ENCODE measurements at regions not wholly inside any gene's neighbourhood (a gene's known extent, or its start where the extent isn't known, plus 50 kb on each side); places are given as distances from the start of the nearest gene placed in this dataset.

DNA sequence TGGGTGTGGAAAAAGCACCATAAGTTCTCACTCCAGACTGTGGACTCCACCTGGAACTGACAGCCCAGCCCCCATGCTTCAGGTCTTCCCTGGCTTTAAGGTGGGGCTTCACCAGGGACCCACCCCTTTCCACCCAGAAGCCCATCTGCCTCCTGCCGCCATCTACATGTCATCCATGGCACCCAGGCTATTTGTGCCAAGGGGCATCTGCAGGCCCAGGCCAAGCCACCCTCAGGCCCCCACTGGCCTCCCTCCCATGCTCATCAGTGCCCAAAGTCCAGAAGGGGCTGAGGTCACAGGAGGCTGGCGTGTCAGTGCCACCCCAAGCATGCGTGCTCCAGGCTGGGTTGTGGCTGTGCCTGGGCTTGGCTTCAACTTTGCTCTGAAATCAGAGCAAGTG lies 212.2 kb upstream of the DIO3 start:
- no peaks in the 10 kb centered on the region for H3K36me3 ChIP-seq (ENCODE audit: low read length)
- no peak overlapping the region for H3K9ac ChIP-seq (ENCODE audit: low read length)
- H3K27ac ChIP-seq (ENCODE audit: low read depth, low read length) = no peak overlapping the region
- no peak overlapping the region for H3K4me2 ChIP-seq (ENCODE audit: low read depth, low read length, poor library complexity, severe bottlenecking)
- no peak overlapping the region for H2AFZ ChIP-seq (ENCODE audit: low read depth, low read length, severe bottlenecking)
- TF ChIP-seq EZH2phosphoT487 (conservative IDR thresholded peaks at IDR 0.05; ENCODE audit: low read length) (no peak), CTCF (IDR thresholded peaks at IDR 0.05; ENCODE audit: insufficient read depth, low read length, poor library complexity, severe bottlenecking) (no peak)
- no peaks in the 10 kb centered on the region for H4K20me1 ChIP-seq (ENCODE audit: low read depth, low read length)
- no peaks in the 10 kb centered on the region for H3F3A ChIP-seq (ENCODE audit: insufficient read depth)
- H3K79me2 ChIP-seq (ENCODE audit: insufficient read depth, low read length) = no peaks in the 10 kb centered on the region
- H3K27me3 ChIP-seq (ENCODE audit: low read length) = no peaks in the 10 kb centered on the region
- H3K9me2 ChIP-seq (replicated peaks; ENCODE audit: insufficient read depth, low read length) = no peaks in the 10 kb centered on the region
- no peak overlapping the region for H3K4me3 ChIP-seq (ENCODE audit: insufficient read depth, low read length, poor library complexity, severe bottlenecking)
- peaks cover 18% of the 10 kb centered on the region for H3K9me3 ChIP-seq (ENCODE audit: insufficient read depth, low read length)

GRCh38 chr14:101350021-101350420 lies 211.3 kb upstream of the DIO3 start:
- H3K9ac ChIP-seq (ENCODE audit: low read length) = no peak overlapping the region

GRCh38 chr14:101350691-101351090 lies 210.6 kb upstream of the DIO3 start:
- Histone ChIP-seq H3K36me3 (ENCODE audit: low read length) (no peaks in the 10 kb centered on the region), H3K9ac (ENCODE audit: low read length) (no peak overlapping the region)

More at GRCh38 chr14:101350021-101350420, 211.3 kb upstream of the DIO3 start:
- H3K4me3 ChIP-seq (ENCODE audit: insufficient read depth, low read length, poor library complexity, severe bottlenecking) = no peak overlapping the region
- no peaks in the 10 kb centered on the region for H3K79me2 ChIP-seq (ENCODE audit: insufficient read depth, low read length)
- no peak overlapping the region for H2AFZ ChIP-seq (ENCODE audit: low read depth, low read length, severe bottlenecking)
- TF ChIP-seq EZH2phosphoT487 (conservative IDR thresholded peaks at IDR 0.05; ENCODE audit: low read length) = no peak
- TF ChIP-seq CTCF (IDR thresholded peaks at IDR 0.05; ENCODE audit: insufficient read depth, low read length, poor library complexity, severe bottlenecking) = no peak
- no peaks in the 10 kb centered on the region for H3K36me3 ChIP-seq (ENCODE audit: low read length)
- H4K20me1 ChIP-seq (ENCODE audit: low read depth, low read length) = no peaks in the 10 kb centered on the region
- no peak overlapping the region for H3K4me2 ChIP-seq (ENCODE audit: low read depth, low read length, poor library complexity, severe bottlenecking)
- no peak overlapping the region for H3K27ac ChIP-seq (ENCODE audit: low read depth, low read length)
- H3K9me3 ChIP-seq (ENCODE audit: insufficient read depth, low read length) = peaks cover 18% of the 10 kb centered on the region
- no peaks in the 10 kb centered on the region for H3K27me3 ChIP-seq (ENCODE audit: low read length)
- H3F3A ChIP-seq (ENCODE audit: insufficient read depth) = no peaks in the 10 kb centered on the region
- no peaks in the 10 kb centered on the region for H3K9me2 ChIP-seq (replicated peaks; ENCODE audit: insufficient read depth, low read length)

More at GRCh38 chr14:101350691-101351090, 210.6 kb upstream of the DIO3 start:
- H4K20me1 ChIP-seq (ENCODE audit: low read depth, low read length) = no peaks in the 10 kb centered on the region
- H3K27ac ChIP-seq (ENCODE audit: low read depth, low read length) = no peak overlapping the region
- no peaks in the 10 kb centered on the region for H3K79me2 ChIP-seq (ENCODE audit: insufficient read depth, low read length)
- no peaks in the 10 kb centered on the region for H3F3A ChIP-seq (ENCODE audit: insufficient read depth)
- no peak overlapping the region for H3K4me3 ChIP-seq (ENCODE audit: insufficient read depth, low read length, poor library complexity, severe bottlenecking)
- no peak overlapping the region for H2AFZ ChIP-seq (ENCODE audit: low read depth, low read length, severe bottlenecking)
- H3K4me2 ChIP-seq (ENCODE audit: low read depth, low read length, poor library complexity, severe bottlenecking) = no peak overlapping the region
- H3K9me3 ChIP-seq (ENCODE audit: insufficient read depth, low read length) = peaks cover 18% of the 10 kb centered on the region
- TF ChIP-seq CTCF (IDR thresholded peaks at IDR 0.05; ENCODE audit: insufficient read depth, low read length, poor library complexity, severe bottlenecking) (no peak), EZH2phosphoT487 (conservative IDR thresholded peaks at IDR 0.05; ENCODE audit: low read length) (no peak)
- no peaks in the 10 kb centered on the region for H3K27me3 ChIP-seq (ENCODE audit: low read length)
- H3K9me2 ChIP-seq (replicated peaks; ENCODE audit: insufficient read depth, low read length) = no peaks in the 10 kb centered on the region
